ENCODE measurements at regions not wholly inside any gene's neighbourhood (a gene's known extent, or its start where the extent isn't known, plus 50 kb on each side); places are given as distances from the start of the nearest gene placed in this dataset.

GRCh38 chr2:237024255-237024654, 61.4 kb upstream of the COPS8 start:
- Histone ChIP-seq H3K4me1 (ENCODE audit: control insufficient read depth in 3 of 3, insufficient read depth in 2 of 3, low read depth in 1 of 3, low read length in 2 of 3) (peaks cover 0 to 28% (median 6%) of the 10 kb centered on the region in 3 donors), H3K9me3 (ENCODE audit: control insufficient read depth in 2 of 2, insufficient read depth in 1 of 2, low read depth in 1 of 2, low read length in 1 of 2) (peaks cover 0 to 21% of the 10 kb centered on the region in 2 donors), H3K27ac (ENCODE audit: low read depth in 1 of 3, low read length in 2 of 3) (peak overlapping the region in 1 of 3 donors; percentile 24), H3K27me3 (ENCODE audit: control insufficient read depth in 3 of 3, insufficient read depth in 3 of 3, low read length in 3 of 3) (no peaks in the 10 kb centered on the region), H3K4me3 (ENCODE audit: low read depth in 1 of 3, low read length in 3 of 3) (no peak overlapping the region), H3K36me3 (ENCODE audit: control insufficient read depth in 3 of 3, insufficient read depth in 2 of 3, low read depth in 1 of 3, low read length in 3 of 3) (no peaks in the 10 kb centered on the region)
- DNase-seq (no peak), FAIRE-seq (no peak)

- no peak for FAIRE-seq
- Histone ChIP-seq H3K36me3 (ENCODE audit: control insufficient read depth in 3 of 3, insufficient read depth in 2 of 3, low read depth in 1 of 3, low read length in 3 of 3) (no peaks in the 10 kb centered on the region), H3K9me3 (ENCODE audit: control insufficient read depth in 2 of 2, insufficient read depth in 1 of 2, low read depth in 1 of 2, low read length in 1 of 2) (peaks cover 0 to 21% of the 10 kb centered on the region in 2 donors), H3K27ac (ENCODE audit: low read depth in 1 of 3, low read length in 2 of 3) (peak overlapping the region; percentile 80 to 90 (median 83)), H3K27me3 (ENCODE audit: control insufficient read depth in 3 of 3, insufficient read depth in 3 of 3, low read length in 3 of 3) (no peaks in the 10 kb centered on the region), H3K4me1 (ENCODE audit: control insufficient read depth in 3 of 3, insufficient read depth in 2 of 3, low read depth in 1 of 3, low read length in 2 of 3) (peaks cover 0 to 24% (median 6%) of the 10 kb centered on the region in 3 donors), H3K4me3 (ENCODE audit: low read depth in 1 of 3, low read length in 3 of 3) (no peak overlapping the region)
- WGBS, 3 donors: 36 to 64% (median 49%) methylated on average over 10 of the region's 10 CpGs
- DNase-seq: peak; percentile 96 to 98
Observed at GRCh38 chr2:237025090-237025865, 60.4 kb upstream of the COPS8 start.

- no peak overlapping the region for H3K4me3 ChIP-seq (ENCODE audit: low read depth in 1 of 3, low read length in 3 of 3)
- H3K36me3 ChIP-seq (ENCODE audit: control insufficient read depth in 3 of 3, insufficient read depth in 2 of 3, low read depth in 1 of 3, low read length in 3 of 3): no peaks in the 10 kb centered on the region
- WGBS, 3 donors: 51 to 57% (median 54%) methylated on average over 8 of the region's 8 CpGs
- peak; percentile 83 to 87 for DNase-seq
- no peak overlapping the region for H3K27ac ChIP-seq (ENCODE audit: low read depth in 1 of 3, low read length in 2 of 3)
- H3K9me3 ChIP-seq (ENCODE audit: control insufficient read depth in 2 of 2, insufficient read depth in 1 of 2, low read depth in 1 of 2, low read length in 1 of 2): peaks cover 0 to 21% of the 10 kb centered on the region in 2 donors
- FAIRE-seq: no peak
- H3K4me1 ChIP-seq (ENCODE audit: control insufficient read depth in 3 of 3, insufficient read depth in 2 of 3, low read depth in 1 of 3, low read length in 2 of 3): peaks cover 0 to 22% (median 6%) of the 10 kb centered on the region in 3 donors
- no peaks in the 10 kb centered on the region for H3K27me3 ChIP-seq (ENCODE audit: control insufficient read depth in 3 of 3, insufficient read depth in 3 of 3, low read length in 3 of 3)
Observed at GRCh38 chr2:237026981-237027711, 58.5 kb upstream of the COPS8 start.

- Histone ChIP-seq H3K9me3 (ENCODE audit: control insufficient read depth in 2 of 2, insufficient read depth in 1 of 2, low read depth in 1 of 2, low read length in 1 of 2) (peaks cover 0 to 21% of the 10 kb centered on the region in 2 donors), H3K4me3 (ENCODE audit: low read depth in 1 of 3, low read length in 3 of 3) (no peak overlapping the region), H3K27me3 (ENCODE audit: control insufficient read depth in 3 of 3, insufficient read depth in 3 of 3, low read length in 3 of 3) (no peaks in the 10 kb centered on the region), H3K4me1 (ENCODE audit: control insufficient read depth in 3 of 3, insufficient read depth in 2 of 3, low read depth in 1 of 3, low read length in 2 of 3) (peaks cover 0 to 22% (median 6%) of the 10 kb centered on the region in 3 donors), H3K27ac (ENCODE audit: low read depth in 1 of 3, low read length in 2 of 3) (no peak overlapping the region), H3K36me3 (ENCODE audit: control insufficient read depth in 3 of 3, insufficient read depth in 2 of 3, low read depth in 1 of 3, low read length in 3 of 3) (no peaks in the 10 kb centered on the region)
- WGBS, 3 donors: 52 to 61% (median 52%) methylated on average over 5 of the region's 5 CpGs
- FAIRE-seq: no peak
- DNase-seq: no peak
Observed at GRCh38 chr2:237027712-237028029, 58.0 kb upstream of the COPS8 start.

- peaks cover 0 to 4% of the 10 kb centered on the region in 2 donors for H3K9me3 ChIP-seq (ENCODE audit: control insufficient read depth in 2 of 2, insufficient read depth in 1 of 2, low read depth in 1 of 2, low read length in 1 of 2)
- no peak overlapping the region for H3K4me3 ChIP-seq (ENCODE audit: low read depth in 1 of 3, low read length in 3 of 3)
- H3K27ac ChIP-seq (ENCODE audit: low read depth in 1 of 3, low read length in 2 of 3): no peak overlapping the region
- no peaks in the 10 kb centered on the region for H3K36me3 ChIP-seq (ENCODE audit: control insufficient read depth in 3 of 3, insufficient read depth in 2 of 3, low read depth in 1 of 3, low read length in 3 of 3)
- peaks cover 0 to 2% (median 2%) of the 10 kb centered on the region in 3 donors for H3K27me3 ChIP-seq (ENCODE audit: control insufficient read depth in 3 of 3, insufficient read depth in 3 of 3, low read length in 3 of 3)
- peaks cover 0 to 20% (median 6%) of the 10 kb centered on the region in 3 donors for H3K4me1 ChIP-seq (ENCODE audit: control insufficient read depth in 3 of 3, insufficient read depth in 2 of 3, low read depth in 1 of 3, low read length in 2 of 3)
- no peak for FAIRE-seq
- 90 to 96% (median 94%) methylated on average over 7 to 8 of the region's 8 CpGs for WGBS, 3 donors
- DNase-seq: no peak
Observed at GRCh38 chr2:237030382-237030781, 55.3 kb upstream of the COPS8 start.

GRCh38 chr2:237033536-237034060, 52.1 kb upstream of the COPS8 start:
- H3K4me3 ChIP-seq (ENCODE audit: low read depth in 1 of 3, low read length in 3 of 3): no peak overlapping the region
- WGBS, 3 donors: 77 to 86% (median 83%) methylated on average over 3 of the region's 3 CpGs
- no peak overlapping the region for H3K27ac ChIP-seq (ENCODE audit: low read depth in 1 of 3, low read length in 2 of 3)
- no peaks in the 10 kb centered on the region for H3K36me3 ChIP-seq (ENCODE audit: control insufficient read depth in 3 of 3, insufficient read depth in 2 of 3, low read depth in 1 of 3, low read length in 3 of 3)
- FAIRE-seq: no peak
- H3K9me3 ChIP-seq (ENCODE audit: control insufficient read depth in 2 of 2, insufficient read depth in 1 of 2, low read depth in 1 of 2, low read length in 1 of 2): peaks cover 0 to 4% of the 10 kb centered on the region in 2 donors
- no peaks in the 10 kb centered on the region for H3K4me1 ChIP-seq (ENCODE audit: control insufficient read depth in 3 of 3, insufficient read depth in 2 of 3, low read depth in 1 of 3, low read length in 2 of 3)
- no peak for DNase-seq
- H3K27me3 ChIP-seq (ENCODE audit: control insufficient read depth in 3 of 3, insufficient read depth in 3 of 3, low read length in 3 of 3): peaks cover 0 to 2% (median 2%) of the 10 kb centered on the region in 3 donors

GRCh38 chr2:237035781-237036475, 49.8 kb upstream of the COPS8 start:
- no peak for FAIRE-seq
- DNase-seq: no peak
- no peaks in the 10 kb centered on the region for H3K4me1 ChIP-seq (ENCODE audit: control insufficient read depth in 3 of 3, insufficient read depth in 2 of 3, low read depth in 1 of 3, low read length in 2 of 3)
- H3K27me3 ChIP-seq (ENCODE audit: control insufficient read depth in 3 of 3, insufficient read depth in 3 of 3, low read length in 3 of 3): peaks cover 0 to 2% (median 2%) of the 10 kb centered on the region in 3 donors
- 78 to 90% (median 81%) methylated on average over 10 of the region's 10 CpGs for WGBS, 3 donors
- H3K9me3 ChIP-seq (ENCODE audit: control insufficient read depth in 2 of 2, insufficient read depth in 1 of 2, low read depth in 1 of 2, low read length in 1 of 2): peaks cover 0 to 4% of the 10 kb centered on the region in 2 donors
- no peak overlapping the region for H3K27ac ChIP-seq (ENCODE audit: low read depth in 1 of 3, low read length in 2 of 3)
- no peak overlapping the region for H3K4me3 ChIP-seq (ENCODE audit: low read depth in 1 of 3, low read length in 3 of 3)
- H3K36me3 ChIP-seq (ENCODE audit: control insufficient read depth in 3 of 3, insufficient read depth in 2 of 3, low read depth in 1 of 3, low read length in 3 of 3): no peaks in the 10 kb centered on the region

All from small intestine (tissue), 7 donors.